Right ventricle myocardium superior (tissue), 1 donor: ENCODE measurements at regions not wholly inside any gene's neighbourhood (a gene's known extent, or its start where the extent isn't known, plus 50 kb on each side); places are given as distances from the start of the nearest gene placed in this dataset.

ENCODE experiments used
- ATAC-seq: fragments of 200-7000 bp; cut with Tn5 transposase; one replicate; pipeline ENCODE4 v1.9.1; 2020; ENCODE audit warnings: mild to moderate bottlenecking; ENCODE audit not compliant: poor library complexity
- DNase-seq: peaks from one replicate; pipeline ENCODE4 v3.0.0-alpha.2; 2020
- intact Hi-C: fragments of 100-400 bp; cut with DNase I; formaldehyde crosslinking; loops from one replicate; pipeline ENCODE4 v1.11.2; 2022
- donor health status: DM: no; HTN: yes; CAD: no; lungs with severe emphysema.

GRCh38 chr10:44217274-44217820 lies 167.6 kb downstream of the CXCL12 start:
- no peak for ATAC-seq
- no peak for DNase-seq
- intact Hi-C loops, result no loop called here

GRCh38 chr10:44216073-44216472 lies 168.8 kb downstream of the CXCL12 start:
- intact Hi-C loops, result no loop called here
- no peak for DNase-seq
- ATAC-seq, result no peak

- intact Hi-C loops, result no loop called here
- no peak for ATAC-seq
- DNase-seq, result no peak
Measured at GRCh38 chr10:44209811-44210210, 175.1 kb downstream of the CXCL12 start.

GRCh38 chr10:44207160-44207559 lies 177.7 kb downstream of the CXCL12 start:
- intact Hi-C loops, result no loop called here
- ATAC-seq, result no peak
- no peak for DNase-seq

- no peak for ATAC-seq
Measured at GRCh38 chr10:44206127-44206818, 178.6 kb downstream of the CXCL12 start.

GRCh38 chr10:44205067-44205466 lies 179.8 kb downstream of the CXCL12 start:
- no peak for ATAC-seq
- intact Hi-C loops, result no loop called here
- no peak for DNase-seq

More at GRCh38 chr10:44206127-44206818, 178.6 kb downstream of the CXCL12 start:
- intact Hi-C loops, result no loop called here
- no peak for DNase-seq

- ATAC-seq (no peak), DNase-seq (no peak)
- intact Hi-C loops, result no loop called here
Measured at GRCh38 chr10:44203535-44203934, 181.4 kb downstream of the CXCL12 start.

- intact Hi-C loops, result no loop called here
- ATAC-seq (no peak), DNase-seq (no peak)
Measured at GRCh38 chr10:44202952-44203351, 181.9 kb downstream of the CXCL12 start.

GRCh38 chr10:44201656-44202055 lies 183.2 kb downstream of the CXCL12 start:
- ATAC-seq (no peak), DNase-seq (no peak)
- intact Hi-C loops, result no loop called here

GRCh38 chr10:44201011-44201410 lies 183.9 kb downstream of the CXCL12 start:
- no peak for ATAC-seq
- no peak for DNase-seq
- intact Hi-C loops, result no loop called here

GRCh38 chr10:44199991-44200655 lies 184.8 kb downstream of the CXCL12 start:
- DNase-seq, result no peak
- ATAC-seq, result no peak
- intact Hi-C loops, result no loop called here

- ATAC-seq (no peak), DNase-seq (no peak)
- intact Hi-C loops, result no loop called here
Measured at GRCh38 chr10:44199267-44199666, 185.6 kb downstream of the CXCL12 start.

GRCh38 chr10:44198780-44199097 lies 186.2 kb downstream of the CXCL12 start:
- intact Hi-C loops, result no loop called here
- DNase-seq (peak; percentile 64), ATAC-seq (peak; percentile 72)

- DNase-seq (no peak), ATAC-seq (peak; percentile 52)
- intact Hi-C loops, result no loop called here
Measured at GRCh38 chr10:44198096-44198779, 186.7 kb downstream of the CXCL12 start.

- ATAC-seq (no peak), DNase-seq (no peak)
- intact Hi-C loops, result no loop called here
Measured at GRCh38 chr10:44197646-44198045, 187.3 kb downstream of the CXCL12 start.

GRCh38 chr10:44196336-44196735 lies 188.6 kb downstream of the CXCL12 start:
- DNase-seq (no peak), ATAC-seq (no peak)
- intact Hi-C loops, result no loop called here

GRCh38 chr10:44196008-44196320 lies 188.9 kb downstream of the CXCL12 start:
- intact Hi-C loops, result no loop called here

GRCh38 chr10:44195112-44196007 lies 189.5 kb downstream of the CXCL12 start:
- ATAC-seq (peak; percentile 70), DNase-seq (peak; percentile 69)
- intact Hi-C loops, result no loop called here

More at GRCh38 chr10:44196008-44196320, 188.9 kb downstream of the CXCL12 start:
- no peak for DNase-seq
- ATAC-seq, result no peak

- no peak for DNase-seq
- intact Hi-C loops, result no loop called here
- ATAC-seq, result no peak
Measured at GRCh38 chr10:44194435-44194834, 190.5 kb downstream of the CXCL12 start.
